H1 (cell line): ENCODE measurements at regions not wholly inside any gene's neighbourhood (a gene's known extent, or its start where the extent isn't known, plus 50 kb on each side); places are given as distances from the start of the nearest gene placed in this dataset.

ENCODE experiments used
- CTCF ChIA-PET: fragments of 300-600 bp; sonication (Branson Sonifier 250); formaldehyde crosslinking; loops from one replicate; lab custom pipeline; 2021; ENCODE audit not compliant: partially characterized antibody; lab: Charles Lee
- POLR2A ChIA-PET: fragments of 300-600 bp; sonication (Branson Sonifier 250); formaldehyde crosslinking; loops from one replicate; lab custom pipeline; 2021; ENCODE audit warnings: inconsistent platforms; ENCODE audit not compliant: partially characterized antibody; lab: Charles Lee
- DNase-seq, 2 experiments: peaks; one replicate each; pipeline versions ENCODE4 v3.0.0 to v3.0.0-alpha.2; 2010 to 2022; ENCODE audit warnings: low spot score in 2 of 2, low read depth in 1 of 2, mixed read lengths in 1 of 2
- FAIRE-seq: peaks from 2 replicates; lab custom pipeline; 2011; peaks lifted over from hg19 to GRCh38; lab: Jason Lieb, UNC
- H2AFZ ChIP-seq: 2 replicates; pipeline ENCODE4 v1.8.1; 2012; ENCODE audit warnings: low read length, inconsistent platforms
- H2AK5ac ChIP-seq: 2 replicates; pipeline ENCODE4 v1.6.1; 2013; ENCODE audit warnings: low read depth, low read length
- H2BK120ac ChIP-seq: replicated peaks from 2 replicates; pipeline ENCODE3; 2013; ENCODE audit warnings: low read depth, low read length, inconsistent platforms
- H2BK12ac ChIP-seq: 2 replicates; pipeline ENCODE4 v1.6.1; 2013; ENCODE audit warnings: low read depth, low read length
- H2BK15ac ChIP-seq: 2 replicates; pipeline ENCODE4 v1.6.1; 2013; ENCODE audit warnings: low read length
- H2BK20ac ChIP-seq: 2 replicates; pipeline ENCODE4 v1.6.1; 2013; ENCODE audit warnings: low read length
- H2BK5ac ChIP-seq: 2 replicates; pipeline ENCODE4 v1.6.1; 2013; ENCODE audit warnings: low read depth, low read length
- H3K14ac ChIP-seq: 2 replicates; pipeline ENCODE4 v1.6.1; 2013; ENCODE audit warnings: inconsistent platforms; ENCODE audit not compliant: insufficient read length
- H3K18ac ChIP-seq: 2 replicates; pipeline ENCODE4 v1.6.1; 2013; ENCODE audit warnings: low read length; ENCODE audit errors: extremely low read depth
- H3K23ac ChIP-seq: 2 replicates; pipeline ENCODE4 v1.6.1; 2013; ENCODE audit warnings: inconsistent platforms; ENCODE audit not compliant: insufficient read length
- H3K23me2 ChIP-seq: 2 replicates; pipeline ENCODE4 v1.6.1; 2013; ENCODE audit warnings: low read depth, low read length
- H3K27ac ChIP-seq: 2 replicates; pipeline ENCODE4 v1.6.1; 2011; ENCODE audit warnings: low read depth, low read length, inconsistent platforms
- H3K27me3 ChIP-seq, 4 experiments: replicated peaks in 1 of 4; 1 replicate in 1 of 4; 2 replicates in 3 of 4; pipeline versions ENCODE4 v1.6.1 to v1.8.1; 2011 to 2013; ENCODE audit warnings: low read length in 3 of 4, mild to moderate bottlenecking in 3 of 4, inconsistent platforms in 2 of 4, mixed read lengths in 2 of 4, moderate library complexity in 1 of 4; ENCODE audit not compliant: control insufficient read depth in 3 of 4, insufficient read depth in 3 of 4; ENCODE audit errors: extremely low read depth in 1 of 4
- H3K36me3 ChIP-seq, 4 experiments: 2 replicates each; pipeline versions ENCODE4 v1.6.1 to v1.8.1; 2011 to 2013; ENCODE audit warnings: mild to moderate bottlenecking in 4 of 4, low read length in 3 of 4, moderate library complexity in 2 of 4, control low read depth in 1 of 4, inconsistent platforms in 1 of 4; ENCODE audit not compliant: insufficient read depth in 4 of 4, control insufficient read depth in 2 of 4
- H3K4ac ChIP-seq: replicated peaks from 2 replicates; pipeline ENCODE3; 2013; ENCODE audit warnings: low read length, low read depth, mixed read lengths, inconsistent platforms; ENCODE audit not compliant: insufficient read length
- H3K4me1 ChIP-seq, 4 experiments: replicated peaks in 1 of 4; 1 replicate in 1 of 4; 2 replicates in 3 of 4; pipeline versions ENCODE4 v1.6.1 to v1.8.1; 2011 to 2013; ENCODE audit warnings: low read length in 3 of 4, inconsistent platforms in 2 of 4, mixed read lengths in 1 of 4; ENCODE audit not compliant: insufficient read depth in 4 of 4, control insufficient read depth in 3 of 4
- H3K4me2 ChIP-seq, 2 experiments: 2 replicates each; pipeline versions ENCODE4 v1.6.1 to v1.8.1; 2011 to 2013; ENCODE audit warnings: low read depth in 2 of 2, low read length in 2 of 2, control low read depth in 1 of 2, inconsistent platforms in 1 of 2, mild to moderate bottlenecking in 1 of 2; ENCODE audit not compliant: insufficient read depth in 1 of 2
- H3K4me3 ChIP-seq, 4 experiments: fragments of 200-600, 300-600 bp in 1 of 4; sonication (generic), shearing (Covaris generic), sonication (Bioruptor Twin) in 1 of 4; 2 replicates each; pipeline versions ENCODE4 v1.5.1 to v1.8.1; 2011 to 2016; ENCODE audit warnings: low read length in 4 of 4, low read depth in 3 of 4, control low read depth in 2 of 4, inconsistent platforms in 2 of 4, mild to moderate bottlenecking in 2 of 4, mixed read lengths in 1 of 4, moderate library complexity in 1 of 4; ENCODE audit not compliant: insufficient read depth in 2 of 4; ENCODE audit errors: extremely low read depth in 1 of 4
- H3K56ac ChIP-seq: replicated peaks from 2 replicates; pipeline ENCODE3; 2013; ENCODE audit warnings: low read depth, mild to moderate bottlenecking, mixed read lengths, low read length, inconsistent platforms; ENCODE audit not compliant: insufficient read length
- H3K79me1 ChIP-seq: 2 replicates; pipeline ENCODE4 v1.6.1; 2013; ENCODE audit warnings: low read depth, low read length, control low read depth
- H3K79me2 ChIP-seq, 2 experiments: 2 replicates each; pipeline versions ENCODE4 v1.6.1 to v1.8.1; 2012 to 2013; ENCODE audit warnings: low read length in 2 of 2, mild to moderate bottlenecking in 2 of 2, inconsistent platforms in 1 of 2; ENCODE audit not compliant: insufficient read depth in 2 of 2, control insufficient read depth in 1 of 2
- H3K9ac ChIP-seq, 4 experiments: replicated peaks in 1 of 4; 1 replicate in 1 of 4; 2 replicates in 3 of 4; pipeline versions ENCODE4 v1.6.1 to v1.8.1; 2011 to 2013; ENCODE audit warnings: low read depth in 3 of 4, low read length in 3 of 4, control low read depth in 2 of 4, mild to moderate bottlenecking in 2 of 4, moderate library complexity in 2 of 4, inconsistent platforms in 1 of 4; ENCODE audit errors: extremely low read depth in 1 of 4
- H3K9me3 ChIP-seq, 2 experiments: 2 replicates each; pipeline versions ENCODE4 v1.6.1 to v1.8.1; 2012 to 2013; ENCODE audit warnings: mild to moderate bottlenecking in 2 of 2, moderate library complexity in 2 of 2, control low read depth in 1 of 2, inconsistent platforms in 1 of 2, low read depth in 1 of 2, low read length in 1 of 2, mixed read lengths in 1 of 2; ENCODE audit not compliant: insufficient read depth in 2 of 2
- H4K20me1 ChIP-seq, 2 experiments: replicated peaks in 1 of 2; 2 replicates each; pipeline versions ENCODE3 to v1.8.1; 2011 to 2013; ENCODE audit warnings: inconsistent platforms in 2 of 2, low read length in 2 of 2, mild to moderate bottlenecking in 1 of 2; ENCODE audit not compliant: insufficient read depth in 2 of 2, control insufficient read depth in 1 of 2
- H4K5ac ChIP-seq: 2 replicates; pipeline ENCODE4 v1.6.1; 2013; ENCODE audit warnings: low read length, low read depth, mixed read lengths, inconsistent platforms; ENCODE audit not compliant: insufficient read length
- H4K8ac ChIP-seq: 2 replicates; pipeline ENCODE4 v1.8.0; 2013; ENCODE audit warnings: mild to moderate bottlenecking, moderate library complexity, low read length, inconsistent platforms; ENCODE audit not compliant: insufficient read depth; ENCODE audit errors: extremely low read depth
- H4K91ac ChIP-seq: replicated peaks from 2 replicates; pipeline ENCODE3; 2013; ENCODE audit warnings: low read length, mixed read lengths, inconsistent platforms; ENCODE audit not compliant: insufficient read length
- EGR1 ChIP-seq: IDR thresholded peaks from 2 replicates; pipeline ENCODE4 v1.6.1; 2011; ENCODE audit warnings: low read depth, low read length, borderline replicate concordance
- EP300 ChIP-seq, 2 experiments: IDR thresholded peaks; 1 replicate in 1 of 2; 2 replicates in 1 of 2; pipeline ENCODE4 v1.6.1; 2011 to 2012; ENCODE audit warnings: low read depth in 2 of 2, low read length in 2 of 2, mild to moderate bottlenecking in 2 of 2, borderline replicate concordance in 1 of 2, inconsistent platforms in 1 of 2, moderate library complexity in 1 of 2
- GTF2F1 ChIP-seq: IDR thresholded peaks from 2 replicates; pipeline ENCODE4 v1.6.1; 2012; ENCODE audit warnings: low read depth, low read length, improper control_type of control experiment, borderline replicate concordance
- PHF8 ChIP-seq: fragments of 200-600 bp; sonication (generic); conservative IDR thresholded peaks from 2 replicates; pipeline ENCODE4 v1.7.1; 2012; ENCODE audit warnings: low read depth, mild to moderate bottlenecking, inconsistent platforms, low read length, moderate library complexity
- SAP30 ChIP-seq: fragments of 300-600 bp; sonication (generic); IDR thresholded peaks from 2 replicates; pipeline ENCODE4 v1.7.1; 2012; ENCODE audit warnings: low read length, moderate library complexity, mild to moderate bottlenecking, inconsistent platforms; ENCODE audit not compliant: insufficient read depth, insufficient replicate concordance
- TAF7 ChIP-seq: optimal IDR thresholded peaks from 2 replicates; pipeline ENCODE3; 2011; ENCODE audit warnings: low read depth, mild to moderate bottlenecking, inconsistent platforms, low read length, moderate library complexity, borderline replicate concordance
- WGBS, 2 experiments: shearing (Covaris generic) in 1 of 2; methylation state at CpG; one replicate each; pipeline versions ENCODE4 v1.1.6 to v1.1.7; 2013 to 2015; ENCODE audit warnings: low lambda C conversion rate in 2 of 2, mixed read lengths in 2 of 2, inconsistent platforms in 1 of 2, low coverage in 1 of 2, missing lambda C conversion rate in 1 of 2; ENCODE audit not compliant: insufficient replicate concordance in 2 of 2, insufficient coverage in 1 of 2, insufficient read length in 1 of 2; ENCODE audit errors: extremely low coverage in 1 of 2, missing lambda C conversion rate in 1 of 2; 5-methylcytosine and 5-hydroxymethylcytosine counted together

DNA sequence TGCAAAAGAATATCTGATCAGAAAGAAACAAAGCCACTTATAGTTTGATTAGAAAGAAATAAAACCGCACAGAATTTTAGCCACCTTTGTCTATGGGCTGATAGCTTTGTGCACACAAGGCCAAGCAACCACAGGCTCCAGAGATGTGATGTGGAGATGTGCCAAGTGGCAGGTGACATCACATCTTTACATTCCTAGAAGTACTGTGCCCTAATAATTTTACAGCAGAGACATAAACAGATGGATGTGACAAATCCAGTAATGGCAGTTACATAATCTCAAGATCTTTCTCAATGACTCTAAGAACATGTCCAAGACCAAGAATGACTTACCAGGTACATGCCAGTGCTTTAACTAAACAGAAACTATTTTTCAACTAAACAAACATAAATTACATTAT is 159.5 kb downstream of the LTN1 start:
- ChIA-PET POLR2A (no interaction called here), CTCF (interaction anchor here (2.3 kb wide), 1 partner anchor 88 kb away, joined by 7 read pairs; no protein-coding TSS in a partner anchor)

More for the DNA sequence above, 159.5 kb downstream of the LTN1 start:
- H4K20me1 ChIP-seq: no peaks in the 10 kb centered on the region
- no peak overlapping the region for H3K4me2 ChIP-seq
- H4K91ac ChIP-seq: no peak overlapping the region
- no peaks in the 10 kb centered on the region for H3K79me2 ChIP-seq
- H3K4me1 ChIP-seq: no peaks in the 10 kb centered on the region
- TF ChIP-seq TAF7 (no peak), EGR1 (no peak), SAP30 (no peak), GTF2F1 (no peak), EP300 (IDR thresholded peaks at IDR 0.05; ENCODE audit: borderline replicate concordance in 1 of 2, low read depth in 2 of 2, low read length in 2 of 2) (no peak), PHF8 (no peak)
- no peak overlapping the region for H3K56ac ChIP-seq
- H3K27me3 ChIP-seq: peaks cover 0 to 1% (median 0%) of the 10 kb centered on the region in 4 experiments; a peak in 1 of 7 replicates
- H3K79me1 ChIP-seq: no peaks in the 10 kb centered on the region
- no peak overlapping the region for H3K23ac ChIP-seq
- H4K8ac ChIP-seq: no peak overlapping the region
- WGBS, 2 experiments: 89% methylated on average over 1 of the region's 1 CpG; no CpG with 5 or more reads in 1 of the 2 experiments
- no peaks in the 10 kb centered on the region for H3K9me3 ChIP-seq
- H2BK5ac ChIP-seq: no peak overlapping the region
- H4K5ac ChIP-seq: no peak overlapping the region
- H3K18ac ChIP-seq: no peak overlapping the region
- no peak for DNase-seq
- H2BK15ac ChIP-seq: no peak overlapping the region
- H3K4ac ChIP-seq: no peak overlapping the region
- H3K27ac ChIP-seq: no peak overlapping the region
- H3K9ac ChIP-seq: no peak overlapping the region
- H2BK120ac ChIP-seq: no peak overlapping the region
- H3K23me2 ChIP-seq: no peaks in the 10 kb centered on the region
- H2BK12ac ChIP-seq: no peak overlapping the region
- H3K36me3 ChIP-seq: no peaks in the 10 kb centered on the region
- H3K4me3 ChIP-seq: no peak overlapping the region
- H3K14ac ChIP-seq: no peak overlapping the region
- H2AK5ac ChIP-seq: no peak overlapping the region
- no peak for FAIRE-seq
- no peak overlapping the region for H2BK20ac ChIP-seq
- H2AFZ ChIP-seq: no peak overlapping the region
